DOHH2 (cell line): ENCODE measurements at regions not wholly inside any gene's neighbourhood (a gene's known extent, or its start where the extent isn't known, plus 50 kb on each side); places are given as distances from the start of the nearest gene placed in this dataset.

Experiments used
- CTCF ChIP-seq: fragments of 200-600 bp; sonication (generic); IDR thresholded peaks from one replicate; pipeline ENCODE4 v1.5.1; 2014; ENCODE audit warnings: antibody characterized with exemption, mild to moderate bottlenecking, low read depth, low read length; ENCODE audit not compliant: poor library complexity, severe bottlenecking
- EZH2phosphoT487 ChIP-seq: fragments of 200-600 bp; sonication (generic); IDR thresholded peaks from 2 replicates; pipeline ENCODE4 v1.6.1; 2017; ENCODE audit warnings: borderline replicate concordance, mild to moderate bottlenecking, antibody characterized with exemption, low read length, moderate library complexity, mixed read lengths

GRCh38 chr5:39877479-39877878, 452.7 kb upstream of the DAB2 start:
- TF ChIP-seq CTCF (no peak), EZH2phosphoT487 (no peak)
